HL-60 (cell line): ENCODE measurements at regions not wholly inside any gene's neighbourhood (a gene's known extent, or its start where the extent isn't known, plus 50 kb on each side); places are given as distances from the start of the nearest gene placed in this dataset.

Experiments
- DNase-seq, 2 experiments: peaks; one replicate each; pipeline ENCODE4 v3.0.0-alpha.2; 2010 to 2020; ENCODE audit warnings: low read depth in 1 of 2, low spot score in 1 of 2
- H3K27ac ChIP-seq: fragments of 250-450 bp; sonication (Bioruptor Pico); replicated peaks from 2 replicates; pipeline ENCODE4 v1.5.1; 2020; ENCODE audit warnings: mild to moderate bottlenecking, moderate library complexity
- H3K27me3 ChIP-seq: fragments of 250-450 bp; sonication (Bioruptor Pico); 2 replicates; pipeline ENCODE4 v1.5.1; 2021; ENCODE audit warnings: mild to moderate bottlenecking, moderate library complexity; ENCODE audit not compliant: insufficient read depth, poor library complexity, severe bottlenecking
- H3K4me3 ChIP-seq: replicated peaks from 2 replicates; pipeline ENCODE4 v1.5.1; 2011; ENCODE audit warnings: mild to moderate bottlenecking, control low read depth, low read length; ENCODE audit not compliant: insufficient read depth
- CTCF ChIP-seq: IDR thresholded peaks from one replicate; pipeline ENCODE4 v1.5.1; 2011; ENCODE audit warnings: low read length, control low read depth, inconsistent platforms; ENCODE audit not compliant: insufficient read depth
- GABPA ChIP-seq: IDR thresholded peaks from 2 replicates; pipeline ENCODE4 v1.6.1; 2012; ENCODE audit warnings: low read depth
- POLR2AphosphoS5 ChIP-seq: IDR thresholded peaks from 2 replicates; pipeline ENCODE4 v1.6.1; 2012; ENCODE audit warnings: low read depth
- SPI1 ChIP-seq: IDR thresholded peaks from 2 replicates; pipeline ENCODE4 v1.6.1; 2012; ENCODE audit warnings: low read depth, mild to moderate bottlenecking, borderline replicate concordance
- TF ChIP-seq, protein P1 (sequence below): IDR thresholded peaks from 2 replicates; pipeline ENCODE4 v1.6.1; 2012; ENCODE audit warnings: low read depth; ENCODE audit not compliant: insufficient replicate concordance

GRCh38 chr9:81844131-81844567, 84.1 kb upstream of the SPATA31D4 start:
- Histone ChIP-seq H3K4me3 (no peak overlapping the region), H3K27me3 (no peaks in the 10 kb centered on the region), H3K27ac (no peak overlapping the region)
- DNase-seq = no peak
- TF ChIP-seq CTCF (no peak), SPI1 (no peak), POLR2AphosphoS5 (no peak), GABPA (no peak)
- TF ChIP-seq, protein P1, sequence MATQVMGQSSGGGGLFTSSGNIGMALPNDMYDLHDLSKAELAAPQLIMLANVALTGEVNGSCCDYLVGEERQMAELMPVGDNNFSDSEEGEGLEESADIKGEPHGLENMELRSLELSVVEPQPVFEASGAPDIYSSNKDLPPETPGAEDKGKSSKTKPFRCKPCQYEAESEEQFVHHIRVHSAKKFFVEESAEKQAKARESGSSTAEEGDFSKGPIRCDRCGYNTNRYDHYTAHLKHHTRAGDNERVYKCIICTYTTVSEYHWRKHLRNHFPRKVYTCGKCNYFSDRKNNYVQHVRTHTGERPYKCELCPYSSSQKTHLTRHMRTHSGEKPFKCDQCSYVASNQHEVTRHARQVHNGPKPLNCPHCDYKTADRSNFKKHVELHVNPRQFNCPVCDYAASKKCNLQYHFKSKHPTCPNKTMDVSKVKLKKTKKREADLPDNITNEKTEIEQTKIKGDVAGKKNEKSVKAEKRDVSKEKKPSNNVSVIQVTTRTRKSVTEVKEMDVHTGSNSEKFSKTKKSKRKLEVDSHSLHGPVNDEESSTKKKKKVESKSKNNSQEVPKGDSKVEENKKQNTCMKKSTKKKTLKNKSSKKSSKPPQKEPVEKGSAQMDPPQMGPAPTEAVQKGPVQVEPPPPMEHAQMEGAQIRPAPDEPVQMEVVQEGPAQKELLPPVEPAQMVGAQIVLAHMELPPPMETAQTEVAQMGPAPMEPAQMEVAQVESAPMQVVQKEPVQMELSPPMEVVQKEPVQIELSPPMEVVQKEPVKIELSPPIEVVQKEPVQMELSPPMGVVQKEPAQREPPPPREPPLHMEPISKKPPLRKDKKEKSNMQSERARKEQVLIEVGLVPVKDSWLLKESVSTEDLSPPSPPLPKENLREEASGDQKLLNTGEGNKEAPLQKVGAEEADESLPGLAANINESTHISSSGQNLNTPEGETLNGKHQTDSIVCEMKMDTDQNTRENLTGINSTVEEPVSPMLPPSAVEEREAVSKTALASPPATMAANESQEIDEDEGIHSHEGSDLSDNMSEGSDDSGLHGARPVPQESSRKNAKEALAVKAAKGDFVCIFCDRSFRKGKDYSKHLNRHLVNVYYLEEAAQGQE = no peak

DNA sequence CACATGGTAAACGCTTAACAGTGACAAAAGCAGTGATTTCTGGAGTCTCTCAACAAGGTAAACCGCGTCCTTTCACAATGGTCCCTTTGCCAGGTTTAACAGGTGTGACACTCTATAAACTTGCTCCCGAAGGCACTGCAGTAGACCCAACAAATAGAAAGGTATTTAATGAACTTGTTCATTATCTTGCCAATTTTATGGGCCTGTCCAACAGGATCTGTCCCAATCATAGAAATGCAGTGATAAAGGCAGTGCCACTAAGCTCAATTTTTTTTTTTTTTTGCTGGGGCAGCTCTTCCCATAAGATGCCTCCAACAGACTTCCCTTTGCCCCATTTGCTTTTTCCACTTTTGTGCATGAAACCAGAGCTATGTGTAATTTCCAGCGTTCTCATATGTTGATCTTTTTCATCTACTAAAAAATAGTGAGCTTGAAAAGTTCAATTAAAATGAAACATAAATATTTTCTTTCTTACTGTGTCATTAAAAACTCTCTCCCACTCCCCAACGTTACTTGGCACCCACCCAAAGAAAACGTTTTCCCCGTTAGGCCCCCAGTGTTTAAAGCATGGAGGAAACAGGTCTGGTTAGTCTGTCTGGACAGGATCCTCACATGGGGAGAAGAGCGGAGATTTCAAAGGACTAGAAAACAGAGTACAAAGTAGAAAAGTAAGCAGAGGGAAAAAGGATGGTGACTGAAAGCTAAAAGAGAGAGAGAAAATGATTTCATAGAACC, 80.9 kb upstream of the SPATA31D4 start:
- Histone ChIP-seq H3K27me3 (no peaks in the 10 kb centered on the region), H3K4me3 (no peak overlapping the region), H3K27ac (no peak overlapping the region)
- DNase-seq = no peak
- no peak for TF ChIP-seq POLR2AphosphoS5
- TF ChIP-seq GABPA = no peak
- TF ChIP-seq CTCF = no peak

GRCh38 chr9:81848472-81848871, 79.8 kb upstream of the SPATA31D4 start:
- Histone ChIP-seq H3K27ac (no peak overlapping the region), H3K27me3 (no peaks in the 10 kb centered on the region), H3K4me3 (no peak overlapping the region)
- no peak for DNase-seq
- TF ChIP-seq POLR2AphosphoS5 (no peak), SPI1 (no peak), CTCF (no peak), GABPA (no peak)
- TF ChIP-seq, protein P1 = no peak
